ENCODE measurements at regions not wholly inside any gene's neighbourhood (a gene's known extent, or its start where the extent isn't known, plus 50 kb on each side); places are given as distances from the start of the nearest gene placed in this dataset.

DNA sequence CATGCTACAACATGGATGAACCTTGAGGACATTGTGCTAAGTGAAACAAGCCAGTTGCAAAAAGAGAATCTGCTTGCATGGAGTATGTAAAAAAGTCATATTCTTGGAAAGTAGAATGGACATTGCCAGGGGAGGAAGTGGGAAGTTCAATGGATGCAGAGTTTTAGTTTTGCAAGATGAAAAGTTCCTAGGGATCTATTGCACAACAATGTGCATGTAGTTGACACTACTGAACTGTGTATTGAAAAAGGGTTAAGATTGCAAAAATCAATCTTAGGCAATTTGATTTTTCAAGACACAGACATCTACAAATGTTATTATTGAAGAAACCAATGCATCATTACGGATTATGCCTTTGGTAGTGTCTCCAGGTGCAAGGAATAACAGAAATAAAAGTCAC, 50.3 kb upstream of the MAGI3 start:
- H3K14ac ChIP-seq (ENCODE audit: insufficient read length) = no peak overlapping the region
- no peak overlapping the region for H2BK15ac ChIP-seq (ENCODE audit: low read length)
- CTCF ChIA-PET (ENCODE audit: partially characterized antibody) = no interaction called here
- H4K8ac ChIP-seq (ENCODE audit: extremely low read depth, insufficient read depth, low read length) = no peak overlapping the region
- no peaks in the 10 kb centered on the region for H3K23me2 ChIP-seq (ENCODE audit: low read depth, low read length)
- H4K20me1 ChIP-seq (replicated peaks in 1 of 2; ENCODE audit: control insufficient read depth in 1 of 2, insufficient read depth in 2 of 2, low read length in 2 of 2) = no peaks in the 10 kb centered on the region
- WGBS, 2 experiments (ENCODE audit: extremely low coverage in 1 of 2, insufficient coverage in 1 of 2, insufficient read length in 1 of 2, insufficient replicate concordance in 2 of 2, low coverage in 1 of 2, low lambda C conversion rate in 2 of 2, missing lambda C conversion rate in 1 of 2) = 97% methylated on average over 1 of the region's 1 CpG; no CpG with 5 or more reads in 1 of the 2 experiments
- H3K79me2 ChIP-seq (ENCODE audit: control insufficient read depth in 1 of 2, insufficient read depth in 2 of 2, low read length in 2 of 2) = no peaks in the 10 kb centered on the region
- no peak overlapping the region for H3K27ac ChIP-seq (ENCODE audit: low read depth, low read length)
- H2BK5ac ChIP-seq (ENCODE audit: low read depth, low read length) = no peak overlapping the region
- H4K5ac ChIP-seq (ENCODE audit: insufficient read length, low read depth, low read length) = no peak overlapping the region
- FAIRE-seq (no peak), DNase-seq (ENCODE audit: low read depth in 1 of 2, low spot score in 2 of 2) (no peak)
- no peak overlapping the region for H2BK120ac ChIP-seq (replicated peaks; ENCODE audit: low read depth, low read length)
- H3K18ac ChIP-seq (ENCODE audit: extremely low read depth, low read length) = no peak overlapping the region
- no peak overlapping the region for H3K9ac ChIP-seq (replicated peaks in 1 of 4; ENCODE audit: extremely low read depth in 1 of 4, low read depth in 3 of 4, low read length in 3 of 4)
- H3K79me1 ChIP-seq (ENCODE audit: low read depth, low read length) = no peaks in the 10 kb centered on the region
- no peak overlapping the region for H4K91ac ChIP-seq (replicated peaks; ENCODE audit: insufficient read length, low read length)
- H3K56ac ChIP-seq (replicated peaks; ENCODE audit: insufficient read length, low read depth, low read length) = no peak overlapping the region
- H2AFZ ChIP-seq (ENCODE audit: low read length) = no peak overlapping the region
- no peaks in the 10 kb centered on the region for H3K4me1 ChIP-seq (replicated peaks in 1 of 4; ENCODE audit: control insufficient read depth in 3 of 4, insufficient read depth in 4 of 4, low read length in 3 of 4)
- no peaks in the 10 kb centered on the region for H3K9me3 ChIP-seq (ENCODE audit: insufficient read depth in 2 of 2, low read depth in 1 of 2, low read length in 1 of 2)
- POLR2A ChIA-PET (ENCODE audit: partially characterized antibody) = no interaction called here
- no peak overlapping the region for H3K4me3 ChIP-seq (ENCODE audit: extremely low read depth in 1 of 4, insufficient read depth in 2 of 4, low read depth in 3 of 4, low read length in 4 of 4)
- H3K4ac ChIP-seq (replicated peaks; ENCODE audit: insufficient read length, low read depth, low read length) = no peak overlapping the region
- H2AK5ac ChIP-seq (ENCODE audit: low read depth, low read length) = no peak overlapping the region
- no peak overlapping the region for H3K23ac ChIP-seq (ENCODE audit: insufficient read length)
- no peaks in the 10 kb centered on the region for H3K36me3 ChIP-seq (ENCODE audit: control insufficient read depth in 2 of 4, insufficient read depth in 4 of 4, low read length in 3 of 4)
- no peak overlapping the region for H2BK12ac ChIP-seq (ENCODE audit: low read depth, low read length)
- H3K27me3 ChIP-seq (replicated peaks in 1 of 4; ENCODE audit: control insufficient read depth in 3 of 4, extremely low read depth in 1 of 4, insufficient read depth in 3 of 4, low read length in 3 of 4) = no peaks in the 10 kb centered on the region
- H3K4me2 ChIP-seq (ENCODE audit: insufficient read depth in 1 of 2, low read depth in 2 of 2, low read length in 2 of 2) = no peak overlapping the region
- H2BK20ac ChIP-seq (ENCODE audit: low read length) = no peak overlapping the region
- TF ChIP-seq, protein P1, sequence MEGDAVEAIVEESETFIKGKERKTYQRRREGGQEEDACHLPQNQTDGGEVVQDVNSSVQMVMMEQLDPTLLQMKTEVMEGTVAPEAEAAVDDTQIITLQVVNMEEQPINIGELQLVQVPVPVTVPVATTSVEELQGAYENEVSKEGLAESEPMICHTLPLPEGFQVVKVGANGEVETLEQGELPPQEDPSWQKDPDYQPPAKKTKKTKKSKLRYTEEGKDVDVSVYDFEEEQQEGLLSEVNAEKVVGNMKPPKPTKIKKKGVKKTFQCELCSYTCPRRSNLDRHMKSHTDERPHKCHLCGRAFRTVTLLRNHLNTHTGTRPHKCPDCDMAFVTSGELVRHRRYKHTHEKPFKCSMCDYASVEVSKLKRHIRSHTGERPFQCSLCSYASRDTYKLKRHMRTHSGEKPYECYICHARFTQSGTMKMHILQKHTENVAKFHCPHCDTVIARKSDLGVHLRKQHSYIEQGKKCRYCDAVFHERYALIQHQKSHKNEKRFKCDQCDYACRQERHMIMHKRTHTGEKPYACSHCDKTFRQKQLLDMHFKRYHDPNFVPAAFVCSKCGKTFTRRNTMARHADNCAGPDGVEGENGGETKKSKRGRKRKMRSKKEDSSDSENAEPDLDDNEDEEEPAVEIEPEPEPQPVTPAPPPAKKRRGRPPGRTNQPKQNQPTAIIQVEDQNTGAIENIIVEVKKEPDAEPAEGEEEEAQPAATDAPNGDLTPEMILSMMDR (IDR thresholded peaks at IDR 0.05; ENCODE audit: control extremely low read depth in 1 of 3, insufficient read depth in 1 of 3, low read depth in 1 of 3, low read length in 3 of 3) = no peak
- TF ChIP-seq NRF1 (IDR thresholded peaks at IDR 0.05; ENCODE audit: low read depth, low read length) (no peak), CHD1 (IDR thresholded peaks at IDR 0.05; ENCODE audit: low read depth, low read length) (no peak), KDM4A (IDR thresholded peaks at IDR 0.05; ENCODE audit: low read depth, low read length, severe bottlenecking) (no peak), SIX5 (IDR thresholded peaks at IDR 0.05; ENCODE audit: low read depth, low read length) (no peak), SP1 (IDR thresholded peaks at IDR 0.05; ENCODE audit: low read depth, low read length) (no peak), POU5F1 (IDR thresholded peaks at IDR 0.05; ENCODE audit: low read depth, low read length) (no peak), EZH2 (IDR thresholded peaks at IDR 0.05; ENCODE audit: low read depth, low read length, severe bottlenecking) (no peak), SP2 (IDR thresholded peaks at IDR 0.05; ENCODE audit: low read length) (no peak), BRCA1 (IDR thresholded peaks at IDR 0.05; ENCODE audit: low read depth, low read length) (no peak), KDM1A (IDR thresholded peaks at IDR 0.05; ENCODE audit: borderline replicate concordance, low read length) (no peak)
- TF ChIP-seq, protein P2, sequence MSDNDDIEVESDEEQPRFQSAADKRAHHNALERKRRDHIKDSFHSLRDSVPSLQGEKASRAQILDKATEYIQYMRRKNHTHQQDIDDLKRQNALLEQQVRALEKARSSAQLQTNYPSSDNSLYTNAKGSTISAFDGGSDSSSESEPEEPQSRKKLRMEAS (IDR thresholded peaks at IDR 0.05) = no peak

All from H1 (cell line).